ENCODE measurements at regions not wholly inside any gene's neighbourhood (a gene's known extent, or its start where the extent isn't known, plus 50 kb on each side); places are given as distances from the start of the nearest gene placed in this dataset.

GRCh38 chr13:111659842-111660241 is 339.4 kb downstream of the TEX29 start:
- TF ChIP-seq POLR2A (IDR thresholded peaks at IDR 0.05) (no peak), CTCF (IDR thresholded peaks at IDR 0.05) (no peak), EP300 (IDR thresholded peaks at IDR 0.05) (no peak)

Data from ovary (tissue), 3 donors.